AG09319 (cell line): ENCODE measurements at regions not wholly inside any gene's neighbourhood (a gene's known extent, or its start where the extent isn't known, plus 50 kb on each side); places are given as distances from the start of the nearest gene placed in this dataset.

ENCODE experiments used
- DNase-seq: peaks from one replicate; pipeline ENCODE4 v3.0.0-alpha.2; 2010; ENCODE audit warnings: low read depth; ENCODE audit errors: extremely low read depth
- CTCF ChIP-seq: IDR thresholded peaks from 2 replicates; pipeline ENCODE4 v1.5.1; 2011; ENCODE audit warnings: low read depth, mild to moderate bottlenecking, inconsistent platforms, low read length, moderate library complexity

- no peak for DNase-seq
- no peak for TF ChIP-seq CTCF
Observed at GRCh38 chr2:81894451-81894990, 1590.0 kb upstream of the LRRTM1 start.

- no peak for TF ChIP-seq CTCF
- no peak for DNase-seq
Observed at GRCh38 chr2:81876624-81877023, 1572.1 kb upstream of the LRRTM1 start.

- TF ChIP-seq CTCF, result no peak
- DNase-seq, result no peak
Observed at GRCh38 chr2:81872006-81872405, 1567.5 kb upstream of the LRRTM1 start.

- no peak for DNase-seq
Observed at GRCh38 chr2:81870119-81870518, 1565.6 kb upstream of the LRRTM1 start.

GRCh38 chr2:81858998-81859397, 1554.4 kb upstream of the LRRTM1 start:
- DNase-seq, result no peak
- no peak for TF ChIP-seq CTCF

More at GRCh38 chr2:81870119-81870518, 1565.6 kb upstream of the LRRTM1 start:
- no peak for TF ChIP-seq CTCF

GRCh38 chr2:81853341-81853740, 1548.8 kb upstream of the LRRTM1 start:
- DNase-seq, result no peak
- no peak for TF ChIP-seq CTCF

GRCh38 chr2:81852651-81853050, 1548.1 kb upstream of the LRRTM1 start:
- TF ChIP-seq CTCF, result no peak
- DNase-seq, result no peak
